SK-N-SH treated with all-trans-retinoic acid at 6 μM for 48 hours (cell line): ENCODE measurements at regions not wholly inside any gene's neighbourhood (a gene's known extent, or its start where the extent isn't known, plus 50 kb on each side); places are given as distances from the start of the nearest gene placed in this dataset.

Source experiments
- ATAC-seq: fragments of 200-7000 bp; cut with Tn5 transposase; 3 replicates; pipeline ENCODE4 v1.9.1; 2020; ENCODE audit warnings: mild to moderate bottlenecking, moderate library complexity
- ARNTL ChIP-seq: fragments of 450-650 bp; formaldehyde crosslinking; IDR thresholded peaks from 2 replicates; pipeline ENCODE4 v1.5.0; 2020; ENCODE audit warnings: low read depth, mild to moderate bottlenecking, moderate library complexity, borderline replicate concordance
- BACH2 ChIP-seq: fragments of 250-450 bp; sonication (Bioruptor Pico); IDR thresholded peaks from 2 replicates; pipeline ENCODE4 v1.9.0; 2021; ENCODE audit warnings: mild to moderate bottlenecking, borderline replicate concordance
- CREB5 ChIP-seq: fragments of 250-450 bp; sonication (Bioruptor Pico); IDR thresholded peaks from 2 replicates; pipeline ENCODE4 v1.5.1; 2020; ENCODE audit warnings: low read depth, mild to moderate bottlenecking, moderate library complexity
- CSDC2 ChIP-seq: fragments of 250-450 bp; sonication (Bioruptor Pico); IDR thresholded peaks from 2 replicates; pipeline ENCODE4 v1.5.0; 2020; ENCODE audit warnings: mild to moderate bottlenecking, moderate library complexity
- ESRRG ChIP-seq: fragments of 250-450 bp; sonication (Bioruptor Pico); IDR thresholded peaks from 2 replicates; pipeline ENCODE4 v1.6.1; 2021; ENCODE audit warnings: mild to moderate bottlenecking
- GLIS3 ChIP-seq: fragments of 250-450 bp; sonication (Bioruptor Pico); IDR thresholded peaks from 2 replicates; pipeline ENCODE4 v1.5.0; 2020; ENCODE audit warnings: mild to moderate bottlenecking, moderate library complexity
- OSR1 ChIP-seq: fragments of 250-450 bp; sonication (Bioruptor Pico); IDR thresholded peaks from 2 replicates; pipeline ENCODE4 v1.8.0; 2022; ENCODE audit warnings: moderate library complexity, mild to moderate bottlenecking, inconsistent platforms
- PPARA ChIP-seq: fragments of 250-450 bp; sonication (Bioruptor Pico); IDR thresholded peaks from 2 replicates; pipeline ENCODE4 v1.5.0; 2020; ENCODE audit warnings: mild to moderate bottlenecking, borderline replicate concordance
- RARB ChIP-seq: fragments of 250-450 bp; sonication (Bioruptor Pico); IDR thresholded peaks from 2 replicates; pipeline ENCODE4 v1.8.0; 2021; ENCODE audit warnings: mild to moderate bottlenecking, moderate library complexity
- SNAI2 ChIP-seq: fragments of 250-450 bp; sonication (Bioruptor Pico); IDR thresholded peaks from 2 replicates; pipeline ENCODE4 v1.5.0; 2020; ENCODE audit warnings: mild to moderate bottlenecking, moderate library complexity
- TCF4 ChIP-seq: fragments of 250-450 bp; sonication (Bioruptor Pico); IDR thresholded peaks from 2 replicates; pipeline ENCODE4 v1.8.0; 2021; ENCODE audit warnings: mild to moderate bottlenecking, moderate library complexity, borderline replicate concordance
- TOX ChIP-seq: fragments of 250-450 bp; sonication (Bioruptor Pico); IDR thresholded peaks from 2 replicates; pipeline ENCODE4 v1.8.0; 2021; ENCODE audit warnings: mild to moderate bottlenecking, moderate library complexity, borderline replicate concordance
- TSHZ2 ChIP-seq: fragments of 250-450 bp; sonication (Bioruptor Pico); IDR thresholded peaks from 2 replicates; pipeline ENCODE4 v1.5.0; 2020; ENCODE audit warnings: mild to moderate bottlenecking, moderate library complexity
- ZC3H10 ChIP-seq: fragments of 250-450 bp; sonication (Bioruptor Pico); IDR thresholded peaks from 2 replicates; pipeline ENCODE4 v1.5.1; 2021; ENCODE audit warnings: mild to moderate bottlenecking, moderate library complexity
- ZFP3 ChIP-seq: fragments of 250-450 bp; sonication (Bioruptor Pico); IDR thresholded peaks from 2 replicates; pipeline ENCODE4 v1.5.0; 2020; ENCODE audit warnings: mild to moderate bottlenecking, moderate library complexity
- ZFP30 ChIP-seq: fragments of 450-650 bp; formaldehyde crosslinking; IDR thresholded peaks from 2 replicates; pipeline ENCODE4 v1.5.0; 2022; ENCODE audit warnings: mild to moderate bottlenecking, moderate library complexity
- ZNF565 ChIP-seq: fragments of 450-650 bp; formaldehyde crosslinking; conservative IDR thresholded peaks from 2 replicates; pipeline ENCODE4 v1.5.0; 2020; ENCODE audit warnings: low read depth, mild to moderate bottlenecking, moderate library complexity
- ZNF70 ChIP-seq: fragments of 450-650 bp; formaldehyde crosslinking; IDR thresholded peaks from 2 replicates; pipeline ENCODE4 v1.5.0; 2020; ENCODE audit warnings: mild to moderate bottlenecking, moderate library complexity
- ZNF8 ChIP-seq: fragments of 450-650 bp; formaldehyde crosslinking; IDR thresholded peaks from 2 replicates; pipeline ENCODE4 v1.5.0; 2020; ENCODE audit warnings: mild to moderate bottlenecking, moderate library complexity
- TF ChIP-seq, protein P1 (sequence below): fragments of 250-450 bp; sonication (Bioruptor Pico); IDR thresholded peaks from 2 replicates; pipeline ENCODE4 v1.8.0; 2020; ENCODE audit warnings: mild to moderate bottlenecking, moderate library complexity, borderline replicate concordance
- TF ChIP-seq, protein P2 (sequence below): fragments of 250-450 bp; sonication (Bioruptor Pico); IDR thresholded peaks from 2 replicates; pipeline ENCODE4 v1.5.1; 2021; ENCODE audit warnings: mild to moderate bottlenecking, moderate library complexity
- TF ChIP-seq, protein P3 (sequence below): fragments of 250-450 bp; sonication (Bioruptor Pico); IDR thresholded peaks from 2 replicates; pipeline ENCODE4 v1.8.0; 2021; ENCODE audit warnings: low read depth, mild to moderate bottlenecking, moderate library complexity, borderline replicate concordance

DNA sequence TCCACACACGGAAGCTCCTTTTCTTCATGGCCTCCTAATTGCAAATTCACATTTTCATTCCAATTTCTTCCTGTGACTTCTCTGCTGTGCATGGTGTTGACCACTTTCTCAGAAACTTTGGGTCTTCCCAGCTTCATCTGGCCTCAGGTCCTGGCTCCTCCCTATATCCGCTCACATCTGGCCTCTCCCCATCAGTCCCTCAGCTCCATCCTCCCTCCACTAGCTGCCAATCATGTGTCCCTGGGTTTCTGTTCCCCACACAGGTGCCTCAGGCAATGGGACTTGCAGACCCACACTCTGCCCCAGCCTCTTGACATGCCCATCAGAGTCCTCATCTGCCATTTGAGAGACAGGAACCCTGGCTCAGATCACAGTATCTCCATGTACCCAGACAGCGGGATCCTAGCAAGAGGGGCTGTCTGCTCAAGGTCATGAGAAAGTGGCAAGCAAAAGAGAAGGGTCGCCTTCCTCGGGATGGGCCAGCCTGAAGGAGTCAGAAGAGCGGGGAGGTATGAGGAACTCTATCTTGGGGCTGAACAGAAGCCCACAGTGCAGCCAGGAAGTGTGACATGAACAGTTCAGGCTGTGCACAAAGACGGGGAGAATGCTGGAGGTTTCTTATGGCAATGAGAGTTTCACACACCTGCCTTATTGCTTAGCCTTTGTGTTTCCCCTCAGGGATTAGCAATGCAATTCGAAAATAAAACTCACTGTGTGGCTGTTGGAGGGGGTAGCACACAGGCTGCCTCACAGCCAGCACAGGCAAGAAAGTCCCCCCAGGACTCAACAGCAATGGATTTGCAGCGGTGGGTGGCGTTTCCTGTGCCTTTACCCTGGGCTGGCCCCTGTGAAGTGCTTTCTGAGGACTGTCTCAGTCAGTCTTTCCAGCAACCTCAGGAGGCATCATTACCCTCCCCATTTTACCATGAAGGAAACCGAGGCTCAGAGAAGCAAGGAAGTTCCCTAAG lies 69.5 kb downstream of the COPS8 start:
- no peak for TF ChIP-seq CSDC2 (CRISPR knock-in tag)
- TF ChIP-seq, protein P1, sequence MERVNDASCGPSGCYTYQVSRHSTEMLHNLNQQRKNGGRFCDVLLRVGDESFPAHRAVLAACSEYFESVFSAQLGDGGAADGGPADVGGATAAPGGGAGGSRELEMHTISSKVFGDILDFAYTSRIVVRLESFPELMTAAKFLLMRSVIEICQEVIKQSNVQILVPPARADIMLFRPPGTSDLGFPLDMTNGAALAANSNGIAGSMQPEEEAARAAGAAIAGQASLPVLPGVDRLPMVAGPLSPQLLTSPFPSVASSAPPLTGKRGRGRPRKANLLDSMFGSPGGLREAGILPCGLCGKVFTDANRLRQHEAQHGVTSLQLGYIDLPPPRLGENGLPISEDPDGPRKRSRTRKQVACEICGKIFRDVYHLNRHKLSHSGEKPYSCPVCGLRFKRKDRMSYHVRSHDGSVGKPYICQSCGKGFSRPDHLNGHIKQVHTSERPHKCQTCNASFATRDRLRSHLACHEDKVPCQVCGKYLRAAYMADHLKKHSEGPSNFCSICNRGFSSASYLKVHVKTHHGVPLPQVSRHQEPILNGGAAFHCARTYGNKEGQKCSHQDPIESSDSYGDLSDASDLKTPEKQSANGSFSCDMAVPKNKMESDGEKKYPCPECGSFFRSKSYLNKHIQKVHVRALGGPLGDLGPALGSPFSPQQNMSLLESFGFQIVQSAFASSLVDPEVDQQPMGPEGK (CRISPR knock-in tag): no peak
- TF ChIP-seq, protein P2, sequence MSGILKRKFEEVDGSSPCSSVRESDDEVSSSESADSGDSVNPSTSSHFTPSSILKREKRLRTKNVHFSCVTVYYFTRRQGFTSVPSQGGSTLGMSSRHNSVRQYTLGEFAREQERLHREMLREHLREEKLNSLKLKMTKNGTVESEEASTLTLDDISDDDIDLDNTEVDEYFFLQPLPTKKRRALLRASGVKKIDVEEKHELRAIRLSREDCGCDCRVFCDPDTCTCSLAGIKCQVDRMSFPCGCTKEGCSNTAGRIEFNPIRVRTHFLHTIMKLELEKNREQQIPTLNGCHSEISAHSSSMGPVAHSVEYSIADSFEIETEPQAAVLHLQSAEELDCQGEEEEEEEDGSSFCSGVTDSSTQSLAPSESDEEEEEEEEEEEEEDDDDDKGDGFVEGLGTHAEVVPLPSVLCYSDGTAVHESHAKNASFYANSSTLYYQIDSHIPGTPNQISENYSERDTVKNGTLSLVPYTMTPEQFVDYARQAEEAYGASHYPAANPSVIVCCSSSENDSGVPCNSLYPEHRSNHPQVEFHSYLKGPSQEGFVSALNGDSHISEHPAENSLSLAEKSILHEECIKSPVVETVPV (CRISPR knock-in tag): no peak
- TF ChIP-seq PPARA (CRISPR knock-in tag): no peak
- TF ChIP-seq ZNF8 (CRISPR knock-in tag): no peak
- TF ChIP-seq, protein P3, sequence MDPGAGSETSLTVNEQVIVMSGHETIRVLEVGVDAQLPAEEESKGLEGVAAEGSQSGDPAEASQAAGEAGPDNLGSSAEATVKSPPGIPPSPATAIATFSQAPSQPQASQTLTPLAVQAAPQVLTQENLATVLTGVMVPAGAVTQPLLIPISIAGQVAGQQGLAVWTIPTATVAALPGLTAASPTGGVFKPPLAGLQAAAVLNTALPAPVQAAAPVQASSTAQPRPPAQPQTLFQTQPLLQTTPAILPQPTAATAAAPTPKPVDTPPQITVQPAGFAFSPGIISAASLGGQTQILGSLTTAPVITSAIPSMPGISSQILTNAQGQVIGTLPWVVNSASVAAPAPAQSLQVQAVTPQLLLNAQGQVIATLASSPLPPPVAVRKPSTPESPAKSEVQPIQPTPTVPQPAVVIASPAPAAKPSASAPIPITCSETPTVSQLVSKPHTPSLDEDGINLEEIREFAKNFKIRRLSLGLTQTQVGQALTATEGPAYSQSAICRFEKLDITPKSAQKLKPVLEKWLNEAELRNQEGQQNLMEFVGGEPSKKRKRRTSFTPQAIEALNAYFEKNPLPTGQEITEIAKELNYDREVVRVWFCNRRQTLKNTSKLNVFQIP (CRISPR knock-in tag): no peak
- TF ChIP-seq GLIS3 (CRISPR knock-in tag): no peak
- no peak for TF ChIP-seq BACH2 (CRISPR knock-in tag)
- TF ChIP-seq ZFP30 (CRISPR knock-in tag): no peak
- no peak for TF ChIP-seq ZNF70 (CRISPR knock-in tag)
- TF ChIP-seq ZC3H10 (CRISPR knock-in tag): no peak
- no peak for TF ChIP-seq ESRRG (CRISPR knock-in tag)
- no peak for TF ChIP-seq OSR1 (CRISPR knock-in tag)
- TF ChIP-seq TOX (CRISPR knock-in tag): no peak
- no peak for TF ChIP-seq ZNF565 (CRISPR knock-in tag)
- no peak for TF ChIP-seq SNAI2 (CRISPR knock-in tag)
- TF ChIP-seq, all 23 proteins: peak for 0
- ATAC-seq: no peak

DNA sequence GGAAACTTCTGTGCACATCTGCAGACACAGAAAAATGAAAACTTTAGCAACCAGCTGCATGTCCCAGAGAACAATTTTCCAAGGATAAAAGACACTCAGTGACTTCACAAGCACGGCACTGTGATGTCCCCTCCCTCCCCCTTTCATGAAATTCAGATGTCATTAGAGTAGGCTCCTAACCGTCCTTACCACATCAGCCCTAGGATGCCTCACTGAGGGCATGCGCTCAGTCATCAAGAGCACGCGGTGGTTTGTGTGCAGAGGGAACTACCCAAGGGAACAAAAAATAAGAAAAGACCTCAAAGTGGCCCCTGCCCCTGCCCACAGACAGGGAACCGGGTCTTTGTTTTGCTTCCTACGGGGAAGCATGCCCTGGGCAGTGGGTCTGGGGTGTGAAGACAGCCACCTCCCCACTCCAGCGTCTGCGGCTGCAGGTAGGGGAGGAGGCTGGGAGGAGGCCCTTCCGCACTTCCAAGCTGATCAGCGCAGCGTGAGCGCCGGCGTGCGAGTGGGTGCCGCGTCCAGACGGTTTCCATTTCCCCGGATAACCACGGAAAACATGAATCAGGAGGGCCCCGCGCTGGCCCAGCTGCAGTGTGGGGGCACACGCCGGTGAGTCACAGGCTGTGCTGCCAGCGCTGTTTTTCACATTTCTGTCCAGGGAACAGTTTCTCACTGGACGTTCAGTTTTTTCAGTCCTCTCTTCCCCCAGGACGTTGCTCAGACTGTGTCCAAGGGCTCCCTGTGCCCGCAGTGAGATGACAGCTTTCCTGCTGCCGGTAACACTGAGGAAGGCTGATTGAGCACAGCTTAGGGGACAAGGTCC lies 70.6 kb downstream of the COPS8 start:
- TF ChIP-seq TCF4 (CRISPR knock-in tag): no peak
- TF ChIP-seq CREB5: no peak
- no peak for TF ChIP-seq ZFP30 (CRISPR knock-in tag)
- ATAC-seq: peak; percentile 76

DNA sequence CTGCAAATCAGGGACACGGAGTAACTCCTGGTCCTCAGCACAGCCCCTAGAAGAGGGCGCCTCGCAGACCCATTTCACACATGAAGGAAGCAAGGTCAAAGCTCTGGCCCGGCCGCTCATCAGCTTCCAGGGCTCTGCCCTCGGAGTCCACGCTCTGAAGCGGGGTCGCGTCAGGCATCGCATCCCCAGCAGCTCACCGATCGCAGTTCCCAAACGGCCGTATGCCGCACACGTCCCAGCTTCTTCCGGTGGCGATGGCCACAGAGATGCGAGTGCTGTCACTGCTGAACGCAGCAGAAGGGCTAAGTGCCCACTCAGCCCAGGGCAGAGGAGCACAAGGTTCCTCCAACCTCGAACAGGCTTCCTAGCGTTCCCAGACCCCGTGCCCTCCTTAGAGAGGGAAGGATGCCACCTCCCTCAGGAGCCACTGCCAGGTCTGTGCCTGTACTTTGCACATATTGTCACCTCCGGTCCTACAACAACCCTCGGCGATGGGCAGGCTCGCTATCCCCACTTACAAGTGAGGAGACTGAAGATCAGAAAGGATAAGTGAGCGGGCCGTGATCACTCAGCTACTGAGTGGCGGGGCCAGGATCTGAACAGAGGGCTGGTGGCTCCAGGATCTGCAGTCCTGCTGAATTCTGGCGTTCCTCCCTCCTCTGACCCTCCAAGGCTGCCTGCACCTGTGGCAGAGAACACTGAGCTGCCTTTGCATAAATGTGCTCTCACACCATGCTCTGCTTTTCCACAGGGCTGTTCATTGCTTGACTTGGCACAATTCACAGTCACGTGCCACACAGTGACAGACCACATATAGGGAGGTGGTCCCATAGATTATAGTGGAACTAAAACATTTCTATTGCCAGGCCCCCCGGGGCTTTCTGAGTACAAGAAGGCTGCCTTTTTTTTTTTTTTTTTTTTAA lies 71.4 kb downstream of the COPS8 start:
- peak; percentile 12 for ATAC-seq
- TF ChIP-seq RARB (CRISPR knock-in tag) (no peak), ZNF565 (CRISPR knock-in tag) (no peak), TCF4 (CRISPR knock-in tag) (no peak), ZFP30 (CRISPR knock-in tag) (no peak), TSHZ2 (CRISPR knock-in tag) (no peak), ESRRG (CRISPR knock-in tag) (no peak), ZFP3 (no peak), ARNTL (no peak)
- TF ChIP-seq, protein P2 (CRISPR knock-in tag): no peak
